ENCODE measurements at regions not wholly inside any gene's neighbourhood (a gene's known extent, or its start where the extent isn't known, plus 50 kb on each side); places are given as distances from the start of the nearest gene placed in this dataset.
"Not testable (repeated sequence)": the region's sequence is repeated elsewhere in the genome, so short reads cannot be mapped to it uniquely, and the experiment has no call there.

DNA sequence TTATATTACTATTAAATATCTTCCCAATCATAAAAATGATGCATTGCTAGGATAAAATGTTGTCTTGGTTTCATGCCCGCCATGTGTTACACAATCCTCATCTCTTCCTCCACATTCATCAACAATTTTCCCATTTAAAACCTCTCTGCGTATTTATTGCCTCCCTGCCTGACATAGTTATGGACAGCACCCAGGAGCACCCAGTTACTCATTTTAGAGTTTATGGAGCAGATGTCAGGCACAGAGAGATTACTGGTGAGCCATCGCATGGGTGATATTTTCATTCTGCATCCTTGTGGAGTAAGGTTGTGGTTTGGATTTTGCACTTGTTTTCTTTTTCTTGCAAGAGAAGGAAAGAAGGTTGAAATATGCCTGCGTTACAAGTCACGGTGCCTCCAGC is 116.7 kb upstream of the NPAS2 start:
- DNase-seq (ENCODE audit: low spot score) = no peak

DNA sequence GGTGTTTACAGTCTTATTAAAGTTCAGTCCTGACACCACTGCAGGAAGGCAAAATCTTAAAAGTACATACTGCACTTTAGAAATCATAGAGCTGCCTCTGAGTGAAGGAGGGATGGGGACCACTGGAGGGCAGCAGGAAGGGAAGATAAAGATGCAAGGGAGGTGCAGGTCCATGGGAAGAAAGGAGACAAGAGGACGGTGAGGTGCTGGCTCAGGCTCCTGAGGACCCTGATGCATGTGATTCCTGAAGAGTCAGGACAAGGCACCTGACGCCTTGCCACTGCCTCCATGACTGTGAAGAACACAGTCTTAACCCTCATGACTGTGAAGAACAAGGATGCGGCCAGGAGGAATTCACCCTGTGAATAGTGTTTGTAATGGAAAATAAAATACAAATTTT is 116.2 kb upstream of the NPAS2 start:
- no peak for DNase-seq (ENCODE audit: low spot score)

DNA sequence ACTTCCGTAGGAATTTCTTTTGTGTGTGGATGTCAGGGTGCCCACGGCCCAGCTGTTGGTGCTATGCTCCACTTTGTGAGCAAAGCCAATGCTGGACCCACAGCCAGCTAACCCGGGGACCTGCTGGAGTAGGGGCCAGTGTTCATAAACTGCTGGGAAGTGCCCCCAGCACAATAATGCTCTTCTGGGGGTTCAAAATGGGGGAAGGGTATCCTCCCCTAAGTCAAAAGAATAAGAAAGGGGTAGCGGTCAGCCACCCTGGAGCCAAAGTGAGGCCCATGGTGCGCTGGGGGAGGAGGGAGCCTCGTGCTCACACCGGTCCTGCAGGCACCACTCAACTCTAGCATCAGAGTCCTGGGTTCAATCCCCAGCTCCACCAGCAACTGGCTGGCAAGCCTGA is 115.8 kb upstream of the NPAS2 start:
- no peak for DNase-seq (ENCODE audit: low spot score)

DNA sequence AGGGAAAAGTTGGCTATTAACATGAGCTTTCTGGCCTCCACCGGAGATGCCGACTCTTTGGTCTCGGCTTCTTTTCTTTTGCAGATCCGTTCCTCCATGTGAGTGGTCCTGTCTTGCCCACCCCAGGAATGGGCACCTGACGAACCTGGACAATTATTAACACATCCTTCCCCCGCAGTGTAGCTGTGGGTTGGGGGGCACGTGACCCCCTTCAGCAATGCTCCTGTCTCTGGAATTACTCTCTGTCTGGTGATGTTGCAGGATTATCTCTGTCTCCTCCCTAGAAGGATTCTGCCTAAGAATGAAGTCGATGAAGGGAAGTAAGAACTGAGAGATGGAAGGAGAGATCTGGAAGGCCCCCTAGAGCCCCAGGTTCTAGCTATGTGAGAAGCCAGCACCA is 115.2 kb upstream of the NPAS2 start:
- no peak for DNase-seq (ENCODE audit: low spot score)

DNA sequence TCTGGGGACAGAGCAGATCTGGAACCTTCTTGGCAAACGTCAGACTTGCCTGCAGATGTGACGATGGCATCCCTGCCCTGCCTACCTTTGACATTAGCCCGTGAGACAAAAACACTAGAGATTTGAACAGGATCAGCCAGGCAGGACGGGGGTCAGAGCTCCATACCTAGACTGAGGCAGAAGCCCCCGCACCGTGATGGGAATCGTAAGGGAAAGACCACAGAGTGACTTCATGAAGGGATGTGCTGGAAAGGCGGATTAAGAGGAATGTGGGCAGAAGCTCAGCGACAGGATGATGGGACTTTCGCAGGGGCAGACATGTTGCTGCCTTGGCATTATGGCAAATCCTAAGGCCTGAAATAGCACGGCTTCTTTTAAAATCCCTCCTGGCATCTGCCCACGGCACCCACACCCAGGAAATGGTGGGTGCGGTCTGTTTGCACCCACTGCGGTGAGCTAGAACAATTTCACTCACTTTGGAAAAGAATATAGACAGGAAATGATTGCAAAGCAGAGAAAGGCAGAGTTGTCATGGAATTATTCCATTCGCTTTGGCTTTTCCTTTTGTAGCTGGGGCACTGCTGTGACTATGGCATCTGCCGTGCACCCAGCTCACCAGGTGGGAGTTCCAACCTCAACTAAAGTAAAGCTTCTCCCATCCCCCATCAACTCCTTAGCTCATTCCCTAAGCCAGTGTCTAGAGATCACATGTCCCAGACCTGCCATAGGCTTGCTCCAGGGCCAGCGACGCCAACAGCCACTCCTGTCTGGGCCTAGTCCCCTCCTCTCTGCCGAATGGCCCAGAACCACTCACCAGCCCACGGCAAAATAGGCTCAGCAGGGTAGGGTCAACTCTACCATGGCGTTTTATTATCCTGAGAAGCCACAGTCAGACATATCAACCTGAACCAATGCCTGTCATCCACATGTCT is 112.7 kb upstream of the NPAS2 start:
- no peak for DNase-seq (ENCODE audit: low spot score)

DNA sequence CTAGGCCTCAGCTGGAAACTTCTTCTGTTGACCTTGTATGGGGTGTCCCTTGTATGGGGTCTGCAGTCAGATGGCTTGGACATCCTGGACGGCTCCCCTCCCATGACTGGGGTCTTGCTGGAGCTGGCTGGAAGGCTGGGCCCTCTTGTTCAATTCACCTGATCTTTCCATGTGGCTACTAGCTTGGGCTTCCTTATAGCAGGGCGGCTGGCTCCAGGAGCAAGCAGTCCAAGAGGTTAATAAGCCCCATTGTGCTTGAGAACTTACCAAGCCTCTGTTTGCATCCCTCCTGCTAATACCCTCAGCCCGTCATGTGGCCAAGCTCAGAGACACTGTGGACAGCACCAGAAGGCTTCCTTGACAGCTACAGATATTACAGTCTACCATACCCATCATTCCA is 111.6 kb upstream of the NPAS2 start:
- no peak for DNase-seq (ENCODE audit: low spot score)

DNA sequence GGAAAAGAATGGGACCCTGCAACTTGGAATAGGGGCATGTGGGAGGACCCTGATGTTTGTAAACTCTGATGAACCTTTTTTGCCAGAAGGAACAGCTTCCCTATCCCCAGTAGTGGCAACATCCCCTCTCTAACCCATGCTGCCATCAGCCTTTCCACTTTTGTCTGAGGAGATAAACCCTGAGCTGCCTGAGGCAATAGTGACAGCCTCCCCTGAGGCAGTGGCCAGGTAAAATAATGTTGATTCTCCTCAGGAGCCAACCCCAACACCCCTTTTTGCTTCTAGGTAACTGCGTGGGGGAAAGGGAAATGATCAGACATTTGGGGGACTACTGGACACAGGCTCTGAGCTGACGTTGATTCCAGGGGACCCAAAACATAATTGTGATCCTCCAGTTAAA is 106.8 kb upstream of the NPAS2 start:
- DNase-seq (ENCODE audit: low spot score) = no peak

DNA sequence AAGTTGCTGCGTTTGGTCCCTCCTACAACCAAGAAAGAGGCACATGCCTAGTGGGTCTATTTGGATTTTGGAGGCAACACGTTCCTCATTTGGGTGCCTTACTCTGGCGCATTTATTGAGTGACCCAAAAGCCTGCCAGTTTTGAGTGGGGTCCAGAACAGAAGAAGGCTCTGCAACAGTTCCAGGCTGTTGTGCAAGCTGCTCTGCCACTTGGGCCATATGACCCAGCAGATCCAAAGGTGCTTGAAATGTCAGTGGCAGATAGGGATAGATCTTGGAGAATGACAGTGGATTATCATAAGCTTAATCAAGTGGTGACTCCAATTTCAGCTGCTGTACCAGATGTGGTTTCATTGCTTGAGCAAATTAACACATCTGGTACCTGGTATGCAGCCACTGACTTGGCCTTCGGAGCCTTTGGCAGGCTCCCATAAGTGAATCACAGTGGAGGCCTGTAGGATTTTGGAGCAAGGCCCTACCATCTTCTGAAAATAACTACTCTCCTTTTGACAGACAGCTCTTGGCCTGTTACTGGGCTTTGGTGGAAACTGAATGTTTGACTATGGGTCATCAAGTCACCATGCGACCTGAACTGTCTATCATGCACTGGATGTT is 105.4 kb upstream of the NPAS2 start:
- not testable (repeated sequence) for DNase-seq (ENCODE audit: low spot score)

DNA sequence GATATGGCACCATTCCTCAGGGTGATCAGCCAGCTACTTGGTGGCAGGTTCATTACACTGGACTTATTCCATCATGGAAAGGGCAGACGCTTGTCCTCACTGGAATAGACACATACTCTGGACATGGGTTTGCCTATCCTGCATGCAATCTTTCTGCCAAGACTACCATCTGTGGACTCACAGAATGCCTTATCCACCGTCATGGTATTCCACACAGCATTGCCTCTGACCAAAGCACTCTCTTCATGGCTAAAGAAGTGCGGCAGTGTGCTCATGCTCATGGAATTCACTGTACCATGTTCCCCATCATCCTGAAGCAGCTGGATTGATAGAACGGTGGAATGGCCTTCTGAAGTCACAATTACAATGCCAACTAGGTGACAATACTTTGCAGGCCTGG is 104.1 kb upstream of the NPAS2 start:
- not testable (repeated sequence) for DNase-seq (ENCODE audit: low spot score)

DNA sequence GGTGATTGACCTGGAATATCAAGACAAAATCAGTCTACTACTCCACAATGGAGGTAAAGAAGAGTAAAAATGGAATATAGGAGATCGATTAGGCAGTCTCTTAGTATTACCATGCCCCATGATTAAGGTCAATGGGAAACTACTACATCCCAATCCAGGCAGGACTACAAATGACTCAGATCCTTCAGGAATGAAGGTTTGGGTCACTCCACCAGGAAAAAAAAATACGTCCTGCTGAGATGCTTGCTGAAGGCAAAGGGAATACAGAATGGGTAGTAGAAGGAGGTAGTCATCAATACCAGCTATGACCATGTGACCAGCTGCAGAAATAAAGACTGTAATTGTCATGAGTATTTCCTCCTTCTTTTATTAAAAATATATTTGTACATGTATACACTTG is 103.4 kb upstream of the NPAS2 start:
- no peak for DNase-seq (ENCODE audit: low spot score)

DNA sequence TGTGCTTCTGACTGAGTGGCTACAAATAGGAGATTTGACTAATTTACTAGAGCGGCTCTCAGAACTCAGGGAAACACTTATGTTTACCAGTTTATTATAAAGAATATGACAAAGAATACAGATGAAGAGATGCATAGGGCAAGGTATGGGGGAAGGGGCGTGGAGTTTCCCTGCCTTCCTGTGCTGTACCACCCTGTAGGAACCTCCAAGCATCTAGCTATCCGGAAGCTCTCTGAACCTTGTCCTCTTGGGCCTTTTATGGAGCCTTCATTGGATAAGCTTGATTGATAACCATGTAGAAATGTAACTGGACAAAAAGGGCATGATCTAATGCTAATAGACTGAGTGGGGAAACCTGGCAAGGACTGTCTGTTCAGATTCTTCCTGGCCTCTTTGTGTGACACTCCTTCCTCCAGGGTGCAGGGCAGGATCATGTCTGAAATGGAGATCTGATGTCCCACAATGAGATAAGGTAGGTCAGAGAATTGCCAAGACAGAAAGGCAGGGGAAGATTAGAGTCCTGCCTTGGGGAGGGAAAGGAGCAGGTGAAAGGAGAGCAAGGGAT is 101.8 kb upstream of the NPAS2 start:
- DNase-seq (ENCODE audit: low spot score) = no peak

DNA sequence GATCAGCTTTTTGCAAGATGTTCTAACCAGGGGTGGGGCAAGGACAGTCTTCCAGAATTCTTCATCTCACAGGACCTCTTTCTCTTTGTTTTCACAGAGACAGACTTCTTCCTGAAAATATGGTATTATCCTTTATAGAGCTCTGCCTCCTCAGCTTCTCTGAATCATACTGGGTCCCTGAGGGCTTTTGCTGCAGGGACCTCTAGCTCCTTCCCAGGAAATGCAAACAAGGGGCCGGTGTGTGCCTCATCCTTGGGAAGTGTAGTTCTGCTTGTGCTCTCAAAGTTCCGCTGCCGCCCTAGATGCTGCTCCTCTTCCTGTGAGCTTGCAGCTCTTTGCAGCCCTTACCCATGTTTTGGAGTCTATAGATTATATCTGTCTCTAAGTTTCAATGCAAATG is 99.5 kb upstream of the NPAS2 start:
- DNase-seq (ENCODE audit: low spot score) = no peak

DNA sequence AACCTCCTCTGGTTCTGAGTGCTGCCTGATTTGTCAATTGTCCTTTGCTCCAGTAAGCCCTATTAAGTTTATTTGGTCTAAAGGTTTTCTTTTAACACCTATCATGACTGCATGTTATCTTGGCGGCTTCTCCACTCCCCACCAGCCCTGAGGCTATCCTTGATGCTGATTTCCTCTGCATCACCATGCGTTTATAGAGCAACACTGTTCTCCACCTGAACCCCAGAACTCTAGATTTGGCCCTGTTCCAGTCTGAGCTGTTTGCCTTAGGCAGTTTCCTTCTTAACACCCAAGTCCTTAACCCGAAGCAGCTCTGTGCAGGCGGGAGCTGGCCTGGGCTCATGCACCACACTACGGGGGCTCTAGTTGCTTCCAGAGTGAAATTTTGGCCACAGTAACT is 98.2 kb upstream of the NPAS2 start:
- DNase-seq (ENCODE audit: low spot score) = no peak

DNA sequence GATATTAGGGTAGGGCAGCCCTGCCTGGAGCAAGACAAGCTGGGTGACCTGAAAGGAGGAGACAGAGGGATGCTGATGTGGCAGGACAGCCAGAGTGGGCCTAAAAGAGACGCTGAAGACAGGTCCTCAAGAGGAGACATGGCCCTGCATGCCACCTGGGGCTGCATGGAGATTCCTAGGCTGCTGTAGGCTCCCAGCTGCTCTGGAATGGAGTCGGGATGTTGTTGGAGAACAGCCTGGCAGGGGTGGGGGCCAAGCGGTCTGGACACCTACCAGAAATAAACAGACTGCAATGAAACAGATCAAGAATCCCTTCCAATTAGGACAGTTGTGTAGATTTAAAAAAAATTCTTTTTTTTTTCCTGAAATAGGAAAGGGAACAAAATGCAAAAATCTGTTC is 97.8 kb upstream of the NPAS2 start:
- DNase-seq (ENCODE audit: low spot score) = no peak

DNA sequence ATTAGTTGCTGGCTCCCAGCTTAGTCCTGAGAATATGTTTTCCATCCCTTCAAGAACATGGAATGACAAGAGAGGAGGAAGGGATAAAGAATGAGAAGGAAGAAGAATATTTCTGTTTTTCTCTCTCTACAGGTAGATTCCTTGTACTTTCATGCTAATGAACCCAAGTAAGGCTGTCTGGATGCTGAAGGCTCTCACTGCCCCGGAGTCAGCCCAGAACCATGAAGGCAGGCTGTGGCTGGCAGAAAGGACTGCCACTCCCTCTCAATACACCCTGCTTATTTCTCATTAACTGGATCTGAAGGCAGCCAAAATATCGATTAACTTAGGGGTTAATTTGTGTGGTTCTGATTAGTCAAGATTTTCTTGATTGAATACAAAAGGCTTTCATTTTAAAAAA is 93.1 kb upstream of the NPAS2 start:
- no peak for DNase-seq (ENCODE audit: low spot score)

DNA sequence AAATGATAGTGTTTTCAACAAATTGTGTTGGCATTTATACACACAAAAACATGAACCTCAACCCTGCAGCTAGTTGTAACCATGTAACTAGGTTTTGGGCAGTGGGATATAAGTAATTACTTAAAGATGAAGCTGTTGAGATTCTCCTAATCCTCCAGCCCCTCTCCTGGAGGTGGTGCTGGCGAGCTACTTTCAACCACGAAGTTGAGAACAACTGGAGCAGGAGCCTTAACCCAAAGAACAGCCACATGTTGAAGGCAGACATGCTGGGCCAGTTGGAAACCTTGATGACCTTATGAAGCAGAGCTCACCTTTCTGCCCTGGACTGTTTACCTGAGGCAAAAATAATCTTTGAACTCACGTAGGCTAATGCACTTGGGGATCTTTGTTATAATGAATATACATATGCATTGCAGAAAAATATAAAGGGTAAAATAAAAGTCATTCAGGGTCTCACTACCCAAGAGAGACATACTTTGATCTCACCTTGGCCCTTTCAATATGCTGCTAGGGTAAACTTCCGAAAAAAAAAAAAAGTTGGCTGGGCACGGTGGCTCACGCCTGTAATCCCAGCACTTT is 89.6 kb upstream of the NPAS2 start:
- DNase-seq (ENCODE audit: low spot score) = peak; percentile 52

DNA sequence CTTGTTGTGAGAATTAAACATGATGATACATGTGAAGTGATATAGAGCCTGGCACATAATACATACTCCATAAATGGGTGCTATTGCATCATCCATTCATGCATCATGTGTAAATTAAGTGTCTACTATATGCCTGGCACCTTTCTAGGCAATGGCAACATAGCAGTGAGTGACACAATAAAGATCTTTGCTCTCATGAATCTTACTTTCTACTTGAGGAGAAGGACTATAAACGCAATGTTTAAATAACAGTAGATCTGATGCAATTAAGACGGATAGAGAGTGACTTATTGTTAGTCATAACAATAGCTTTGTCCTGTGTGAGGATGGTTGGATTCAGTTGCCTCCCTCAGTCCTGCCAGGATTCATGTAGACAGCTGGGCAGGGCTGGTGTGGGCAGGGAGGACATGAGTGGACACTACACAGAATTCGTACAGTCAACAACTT is 88.4 kb upstream of the NPAS2 start:
- no peak for DNase-seq (ENCODE audit: low spot score)

DNA sequence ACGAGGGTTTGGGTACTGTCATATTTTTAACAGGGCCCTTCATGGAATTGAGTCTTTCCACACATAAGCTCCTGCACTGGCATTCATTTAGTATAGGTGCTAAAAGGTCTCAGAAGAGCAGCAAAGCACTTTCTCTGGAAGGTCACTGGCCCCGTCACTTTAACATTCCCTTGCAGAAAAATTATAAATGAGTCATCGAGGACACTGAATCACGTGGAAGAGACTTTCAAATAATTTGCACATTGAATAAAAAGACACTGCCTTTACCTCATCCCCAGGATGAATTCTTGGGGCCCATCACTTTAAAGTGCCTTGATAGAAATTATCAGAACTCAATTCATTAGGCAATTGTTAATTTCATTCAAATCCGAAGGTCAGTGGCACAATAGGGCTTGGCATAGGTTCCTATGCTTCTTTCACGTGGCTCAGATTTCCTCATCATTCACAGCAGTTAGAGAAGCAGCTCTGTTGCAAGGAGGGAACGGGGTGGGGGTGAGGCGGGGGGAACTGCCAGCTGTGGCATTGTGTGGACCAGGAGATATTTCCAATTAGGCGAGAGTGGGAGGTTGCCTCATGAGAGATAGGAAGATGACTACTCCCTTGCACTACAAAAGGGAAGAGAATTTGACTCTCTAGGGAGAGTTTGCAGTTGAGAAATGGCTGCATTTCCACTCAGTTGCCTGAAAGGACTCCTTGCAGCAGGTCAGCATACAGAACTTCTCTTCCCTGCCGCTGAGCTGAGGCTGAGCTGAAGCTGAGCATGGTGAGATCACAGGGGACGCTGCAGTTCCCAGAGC is 86.3 kb upstream of the NPAS2 start:
- peak; percentile 44 for DNase-seq (ENCODE audit: low spot score)

DNA sequence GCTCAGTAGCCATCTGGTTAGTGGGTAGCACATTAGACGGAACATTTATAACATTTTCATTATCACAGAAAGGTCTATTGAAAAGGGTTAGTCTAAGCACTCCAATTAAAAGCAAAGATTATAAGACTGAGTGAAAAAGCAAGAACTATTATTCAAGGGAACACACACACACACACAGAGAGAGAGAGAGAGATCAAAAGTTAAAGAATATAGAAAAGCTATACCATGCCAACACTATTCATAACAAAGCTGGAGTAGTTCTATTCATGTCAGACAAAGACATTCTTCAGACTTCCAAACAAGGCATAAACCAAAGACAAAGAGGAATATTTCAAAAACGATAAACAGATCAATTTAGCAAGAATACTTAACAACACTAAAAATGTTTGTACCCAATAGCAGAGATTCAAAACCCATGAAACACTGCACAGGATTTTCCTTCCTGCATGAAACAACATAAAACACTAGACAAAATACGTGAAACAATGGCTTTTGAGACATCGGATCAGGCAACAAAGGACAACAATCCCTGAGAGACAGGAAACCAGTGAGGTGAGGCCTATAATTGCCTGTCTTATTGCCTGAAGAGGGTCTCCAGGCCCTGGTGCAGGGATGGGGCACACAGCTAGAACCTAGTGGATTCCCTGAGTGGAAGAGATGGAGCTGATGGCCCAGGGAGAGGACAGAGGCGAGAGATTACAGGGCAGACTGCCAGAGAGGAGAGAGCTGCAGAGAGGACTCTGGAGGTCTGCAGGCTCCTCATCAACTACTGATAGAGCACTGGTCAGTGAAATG is 83.6 kb upstream of the NPAS2 start:
- no peak for DNase-seq (ENCODE audit: low spot score)

DNA sequence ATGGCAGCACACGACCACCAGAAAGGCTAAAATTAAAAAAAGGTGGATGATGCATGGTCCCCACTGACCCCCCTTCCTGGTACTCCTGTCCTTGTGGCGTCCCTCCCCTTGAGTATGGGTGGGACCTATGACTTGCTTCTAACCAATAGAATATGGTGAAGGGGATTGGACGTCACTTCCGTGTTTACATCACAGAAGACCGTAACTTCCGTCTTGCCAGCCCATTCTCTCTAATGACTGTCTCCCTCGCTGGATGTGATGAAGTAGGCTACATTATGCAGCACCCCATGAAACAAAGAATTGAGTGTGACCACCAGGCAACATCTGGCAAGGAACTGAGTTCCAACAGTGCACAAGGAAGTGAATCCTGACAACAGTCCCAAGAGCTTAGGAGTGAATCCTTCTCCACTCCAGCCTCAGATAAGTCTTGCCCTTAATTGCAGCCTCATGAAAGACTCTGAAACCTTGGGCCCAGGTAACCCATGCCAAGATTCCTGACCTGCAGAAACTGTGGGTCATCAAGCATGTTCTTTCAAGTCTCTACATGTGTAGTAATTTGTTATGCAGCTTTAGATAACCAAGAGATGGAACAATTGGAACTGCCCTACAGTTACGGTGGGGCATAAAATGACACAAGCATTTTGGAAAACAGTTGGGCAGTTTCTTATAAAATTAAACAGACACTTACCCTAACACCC is 80.1 kb upstream of the NPAS2 start:
- DNase-seq (ENCODE audit: low spot score) = no peak

DNA sequence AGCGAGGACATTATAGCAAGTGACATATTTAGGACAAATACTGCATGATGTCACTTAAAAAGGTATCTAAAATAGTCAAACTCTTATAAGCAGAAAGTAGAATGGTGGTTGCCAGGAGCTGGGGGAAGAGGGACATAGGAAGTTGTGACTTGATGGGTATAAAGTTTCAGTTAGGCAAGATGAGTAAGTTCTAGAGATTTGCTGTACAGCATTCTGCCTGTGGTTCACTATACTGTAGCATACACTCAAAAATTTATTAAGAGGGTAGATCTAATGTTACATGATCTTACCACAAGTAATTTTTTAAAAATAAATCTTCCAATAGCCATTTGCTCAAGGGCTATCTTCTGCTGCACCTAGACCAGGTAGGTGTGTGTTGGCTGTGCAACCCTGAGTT is 78.1 kb upstream of the NPAS2 start:
- DNase-seq (ENCODE audit: low spot score) = no peak
